Myocyte (in vitro differentiated cells): ENCODE measurements at regions not wholly inside any gene's neighbourhood (a gene's known extent, or its start where the extent isn't known, plus 50 kb on each side); places are given as distances from the start of the nearest gene placed in this dataset.

Experiments
- DNase-seq: peaks from one replicate; pipeline ENCODE4 v3.0.0-alpha.2; 2012; ENCODE audit warnings: low read depth

- DNase-seq: peak; percentile 14
Measured at GRCh38 chr12:125742413-125742812, 677.2 kb downstream of the AACS start.

GRCh38 chr12:125744201-125744600 is 679.0 kb downstream of the AACS start:
- no peak for DNase-seq

GRCh38 chr12:125755512-125755911 is 690.3 kb downstream of the AACS start:
- DNase-seq: no peak

GRCh38 chr12:125766091-125766490 is 700.9 kb downstream of the AACS start:
- no peak for DNase-seq

- no peak for DNase-seq
Measured at GRCh38 chr12:125772403-125772802, 707.2 kb downstream of the AACS start.

- DNase-seq: peak; percentile 3
Measured at GRCh38 chr12:125773033-125773640, 707.9 kb downstream of the AACS start.

- no peak for DNase-seq
Measured at GRCh38 chr12:125775507-125775906, 710.3 kb downstream of the AACS start.

- DNase-seq: no peak
Measured at GRCh38 chr12:125776212-125776611, 711.0 kb downstream of the AACS start.

- DNase-seq: no peak
Measured at GRCh38 chr12:125786143-125786542, 720.9 kb downstream of the AACS start.

GRCh38 chr12:125794401-125794800 is 729.2 kb downstream of the AACS start:
- no peak for DNase-seq

- DNase-seq: no peak
Measured at GRCh38 chr12:125797421-125798175, 732.4 kb downstream of the AACS start.

- DNase-seq: no peak
Measured at GRCh38 chr12:125804660-125805059, 739.4 kb downstream of the AACS start.

GRCh38 chr12:125824276-125824675 is 759.0 kb downstream of the AACS start:
- DNase-seq: no peak

GRCh38 chr12:125835852-125836251 is 770.6 kb downstream of the AACS start:
- no peak for DNase-seq

- DNase-seq: no peak
Measured at GRCh38 chr12:125836647-125837046, 771.4 kb downstream of the AACS start.

- DNase-seq: no peak
Measured at GRCh38 chr12:125841332-125841731, 776.1 kb downstream of the AACS start.

GRCh38 chr12:125852116-125852515 is 786.9 kb downstream of the AACS start:
- peak; percentile 41 for DNase-seq

- DNase-seq: no peak
Measured at GRCh38 chr12:125852679-125853078, 787.4 kb downstream of the AACS start.

- DNase-seq: peak; percentile 21
Measured at GRCh38 chr12:125853670-125854069, 788.4 kb downstream of the AACS start.

GRCh38 chr12:125856366-125856765 is 791.1 kb downstream of the AACS start:
- DNase-seq: no peak

GRCh38 chr12:125856896-125857295 is 791.7 kb downstream of the AACS start:
- DNase-seq: no peak

- no peak for DNase-seq
Measured at GRCh38 chr12:125860672-125861288, 795.5 kb downstream of the AACS start.
